CD8-positive, alpha-beta memory T cell (primary cell): ENCODE measurements at regions not wholly inside any gene's neighbourhood (a gene's known extent, or its start where the extent isn't known, plus 50 kb on each side); places are given as distances from the start of the nearest gene placed in this dataset.

Source experiments
- CTCF ChIA-PET: fragments of 350-600 bp; sonication (Branson Sonifier 250); formaldehyde crosslinking; loops from one replicate; lab custom pipeline; 2021; ENCODE audit warnings: antibody characterized with exemption; lab: Charles Lee
- POLR2A ChIA-PET: fragments of 350-600 bp; sonication (Branson Sonifier 250); formaldehyde crosslinking; loops from one replicate; lab custom pipeline; 2021; ENCODE audit warnings: antibody characterized with exemption; lab: Charles Lee
- DNase-seq, 5 donors: peaks; one replicate each; pipeline versions ENCODE4 v3.0.0 to v3.0.0-alpha.2; 2020 to 2022; ENCODE audit warnings: mixed read lengths in 1 of 5
- H3K27ac ChIP-seq: one replicate; pipeline ENCODE4 v1.7.0; 2013; ENCODE audit warnings: low read depth, mild to moderate bottlenecking, low read length, moderate library complexity
- H3K27me3 ChIP-seq: 2 replicates; pipeline ENCODE4 v1.7.0; 2013; ENCODE audit warnings: low read length, mild to moderate bottlenecking; ENCODE audit not compliant: insufficient read depth, poor library complexity, severe bottlenecking
- H3K36me3 ChIP-seq: 2 replicates; pipeline ENCODE4 v1.7.0; 2013; ENCODE audit warnings: mild to moderate bottlenecking, low read length, moderate library complexity; ENCODE audit not compliant: insufficient read depth
- H3K4me1 ChIP-seq: 2 replicates; pipeline ENCODE4 v1.7.0; 2013; ENCODE audit warnings: mild to moderate bottlenecking, low read length, moderate library complexity; ENCODE audit not compliant: insufficient read depth
- H3K4me3 ChIP-seq: 2 replicates; pipeline ENCODE4 v1.7.0; 2013; ENCODE audit warnings: mild to moderate bottlenecking, low read length
- H3K9me3 ChIP-seq: 2 replicates; pipeline ENCODE4 v1.7.0; 2013; ENCODE audit warnings: mild to moderate bottlenecking, low read length
- H3K27ac Mint-ChIP-seq, 8 donors: one replicate each; pipeline ENCODE4 v1.8.0; 2020 to 2021; ENCODE audit warnings: mixed read lengths in 8 of 8, mild to moderate bottlenecking in 6 of 8, inconsistent platforms in 3 of 8, moderate library complexity in 3 of 8
- H3K27me3 Mint-ChIP-seq, 2 donors: one replicate each; pipeline ENCODE4 v1.8.0; 2020 to 2021; ENCODE audit warnings: mixed read lengths in 2 of 2, mild to moderate bottlenecking in 1 of 2, moderate library complexity in 1 of 2
- H3K36me3 Mint-ChIP-seq, 3 donors: one replicate each; pipeline ENCODE4 v1.8.0; 2020 to 2021; ENCODE audit warnings: mixed read lengths in 3 of 3, inconsistent platforms in 1 of 3, mild to moderate bottlenecking in 1 of 3
- H3K4me1 Mint-ChIP-seq, 3 donors: one replicate each; pipeline ENCODE4 v1.8.0; 2020 to 2021; ENCODE audit warnings: mixed read lengths in 3 of 3, inconsistent platforms in 1 of 3, mild to moderate bottlenecking in 1 of 3
- H3K4me3 Mint-ChIP-seq, 7 donors: one replicate each; pipeline ENCODE4 v1.8.0; 2020 to 2021; ENCODE audit warnings: mixed read lengths in 7 of 7, mild to moderate bottlenecking in 6 of 7, moderate library complexity in 4 of 7, inconsistent platforms in 2 of 7
- H3K9me3 Mint-ChIP-seq, 5 donors: one replicate each; pipeline ENCODE4 v1.8.0; 2020 to 2022; ENCODE audit warnings: mixed read lengths in 5 of 5, mild to moderate bottlenecking in 3 of 5, moderate library complexity in 2 of 5, inconsistent platforms in 1 of 5

- Mint-ChIP-seq H3K4me1 (no peaks in the 10 kb centered on the region), H3K36me3 (no peaks in the 10 kb centered on the region), H3K4me3 (no peak overlapping the region), H3K27ac (no peak overlapping the region), H3K27me3 (peaks cover 6 to 13% of the 10 kb centered on the region in 2 donors), H3K9me3 (peaks cover 0 to 2% (median 0%) of the 10 kb centered on the region in 5 donors)
- CTCF ChIA-PET: no interaction called here
- Histone ChIP-seq H3K27ac (no peak overlapping the region), H3K9me3 (no peaks in the 10 kb centered on the region), H3K36me3 (no peaks in the 10 kb centered on the region), H3K27me3 (no peaks in the 10 kb centered on the region), H3K4me1 (no peaks in the 10 kb centered on the region), H3K4me3 (no peak overlapping the region)
- no peak for DNase-seq
- POLR2A ChIA-PET: no interaction called here
These were observed 61.4 kb upstream of the PLEKHA5 start for GRCh38 chr12:19068137-19068536.

- Histone ChIP-seq H3K9me3 (no peaks in the 10 kb centered on the region), H3K27ac (no peak overlapping the region), H3K4me3 (no peak overlapping the region), H3K36me3 (no peaks in the 10 kb centered on the region), H3K27me3 (no peaks in the 10 kb centered on the region), H3K4me1 (no peaks in the 10 kb centered on the region)
- Mint-ChIP-seq H3K36me3 (no peaks in the 10 kb centered on the region), H3K4me1 (no peaks in the 10 kb centered on the region), H3K27ac (peak overlapping the region in 1 of 8 donors; percentile 89), H3K9me3 (peaks cover 0 to 2% (median 0%) of the 10 kb centered on the region in 5 donors), H3K4me3 (peak overlapping the region in 1 of 7 donors; percentile 3), H3K27me3 (peaks cover 1 to 13% of the 10 kb centered on the region in 2 donors)
- ChIA-PET CTCF (no interaction called here), POLR2A (no interaction called here)
- DNase-seq: no peak
These were observed 59.2 kb upstream of the PLEKHA5 start for GRCh38 chr12:19070341-19070740.

- Histone ChIP-seq H3K4me1 (no peaks in the 10 kb centered on the region), H3K36me3 (no peaks in the 10 kb centered on the region), H3K27me3 (no peaks in the 10 kb centered on the region), H3K27ac (no peak overlapping the region), H3K4me3 (no peak overlapping the region), H3K9me3 (no peaks in the 10 kb centered on the region)
- DNase-seq: no peak
- Mint-ChIP-seq H3K9me3 (peaks cover 0 to 2% (median 0%) of the 10 kb centered on the region in 5 donors), H3K4me1 (no peaks in the 10 kb centered on the region), H3K27me3 (peaks cover 1 to 11% of the 10 kb centered on the region in 2 donors), H3K4me3 (no peak overlapping the region), H3K27ac (no peak overlapping the region), H3K36me3 (no peaks in the 10 kb centered on the region)
- ChIA-PET POLR2A (no interaction called here), CTCF (interaction anchor here (1.3 kb wide), 1 partner anchor 24 kb away, joined by 3 read pairs; no protein-coding TSS in a partner anchor)
These were observed 54.8 kb upstream of the PLEKHA5 start for GRCh38 chr12:19074700-19075099.

GRCh38 chr12:19075711-19076340 is 53.7 kb upstream of the PLEKHA5 start:
- Mint-ChIP-seq H3K4me1 (no peaks in the 10 kb centered on the region), H3K27me3 (peaks cover 0 to 6% of the 10 kb centered on the region in 2 donors), H3K36me3 (no peaks in the 10 kb centered on the region), H3K27ac (no peak overlapping the region), H3K9me3 (no peaks in the 10 kb centered on the region), H3K4me3 (no peak overlapping the region)
- DNase-seq: no peak
- Histone ChIP-seq H3K9me3 (no peaks in the 10 kb centered on the region), H3K27ac (no peak overlapping the region), H3K36me3 (no peaks in the 10 kb centered on the region), H3K4me3 (no peak overlapping the region), H3K4me1 (no peaks in the 10 kb centered on the region), H3K27me3 (no peaks in the 10 kb centered on the region)
- ChIA-PET CTCF (no interaction called here), POLR2A (no interaction called here)
